ENCODE measurements at regions not wholly inside any gene's neighbourhood (a gene's known extent, or its start where the extent isn't known, plus 50 kb on each side); places are given as distances from the start of the nearest gene placed in this dataset.

GRCh38 chr5:9852671-9853070 is 222.5 kb upstream of the TAS2R1 start:
- CTCF ChIA-PET, result no interaction called here

DNA sequence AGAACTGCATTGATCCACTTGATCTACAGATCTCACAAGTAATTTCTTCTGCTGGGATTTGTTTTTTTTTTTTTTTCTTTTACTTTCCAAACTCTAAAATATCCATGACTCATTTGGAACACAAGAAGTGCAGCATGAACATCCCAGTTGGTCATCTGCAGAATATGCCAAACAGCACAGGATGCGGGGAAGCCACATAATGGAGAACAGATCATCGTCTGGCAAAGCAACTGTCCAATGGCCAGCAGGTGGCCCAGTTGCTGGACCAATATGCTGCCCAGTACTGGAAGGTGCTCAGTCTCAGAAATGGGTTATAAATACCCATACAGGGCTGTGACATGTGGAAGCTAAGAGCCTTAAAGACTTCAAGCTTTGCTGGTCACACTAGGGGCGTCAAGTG is 221.3 kb upstream of the TAS2R1 start:
- Mint-ChIP-seq H3K36me3 (ENCODE audit: low read depth) (no peaks in the 10 kb centered on the region), H3K27ac (no peak overlapping the region), H3K4me1 (ENCODE audit: low read depth) (no peaks in the 10 kb centered on the region), H3K9me3 (ENCODE audit: insufficient read depth) (no peaks in the 10 kb centered on the region), H3K4me3 (no peak overlapping the region), H3K27me3 (ENCODE audit: low read depth) (no peaks in the 10 kb centered on the region)
- POLR2A ChIA-PET, result no interaction called here
- ATAC-seq, result no peak
- CTCF ChIA-PET, result no interaction called here
- no peak for DNase-seq

More at GRCh38 chr5:9852671-9853070, 222.5 kb upstream of the TAS2R1 start:
- no peaks in the 10 kb centered on the region for H3K36me3 Mint-ChIP-seq (ENCODE audit: low read depth)
- DNase-seq (no peak), ATAC-seq (no peak)
- H3K27me3 Mint-ChIP-seq (ENCODE audit: low read depth), result no peaks in the 10 kb centered on the region
- no peaks in the 10 kb centered on the region for H3K4me1 Mint-ChIP-seq (ENCODE audit: low read depth)
- H3K9me3 Mint-ChIP-seq (ENCODE audit: insufficient read depth), result no peaks in the 10 kb centered on the region
- POLR2A ChIA-PET, result no interaction called here
- no peak overlapping the region for H3K4me3 Mint-ChIP-seq
- no peak overlapping the region for H3K27ac Mint-ChIP-seq

DNA sequence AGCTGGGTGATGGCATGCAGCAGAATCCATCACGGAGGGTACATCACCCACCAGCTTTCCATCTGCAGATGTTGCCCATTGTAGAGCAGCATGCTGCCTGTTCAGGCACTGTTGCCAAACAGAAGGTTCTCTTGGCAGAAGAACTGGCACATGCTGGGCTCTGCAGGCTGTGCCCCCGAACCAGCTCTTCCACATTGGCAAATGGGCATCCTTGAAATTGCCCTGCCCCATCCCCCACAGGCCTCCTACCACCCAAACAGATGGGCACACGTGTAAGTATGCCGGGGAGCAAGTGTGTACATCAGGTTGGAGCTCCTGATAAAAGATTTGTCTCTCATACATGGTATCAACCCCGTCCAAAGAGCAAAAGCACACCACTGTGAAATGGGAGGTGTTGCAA is 220.3 kb upstream of the TAS2R1 start:
- Mint-ChIP-seq H3K4me1 (ENCODE audit: low read depth) (no peaks in the 10 kb centered on the region), H3K9me3 (ENCODE audit: insufficient read depth) (no peaks in the 10 kb centered on the region), H3K36me3 (ENCODE audit: low read depth) (no peaks in the 10 kb centered on the region), H3K4me3 (no peak overlapping the region), H3K27me3 (ENCODE audit: low read depth) (no peaks in the 10 kb centered on the region), H3K27ac (no peak overlapping the region)
- DNase-seq (no peak), ATAC-seq (no peak)
- CTCF ChIA-PET, result no interaction called here
- POLR2A ChIA-PET, result no interaction called here

DNA sequence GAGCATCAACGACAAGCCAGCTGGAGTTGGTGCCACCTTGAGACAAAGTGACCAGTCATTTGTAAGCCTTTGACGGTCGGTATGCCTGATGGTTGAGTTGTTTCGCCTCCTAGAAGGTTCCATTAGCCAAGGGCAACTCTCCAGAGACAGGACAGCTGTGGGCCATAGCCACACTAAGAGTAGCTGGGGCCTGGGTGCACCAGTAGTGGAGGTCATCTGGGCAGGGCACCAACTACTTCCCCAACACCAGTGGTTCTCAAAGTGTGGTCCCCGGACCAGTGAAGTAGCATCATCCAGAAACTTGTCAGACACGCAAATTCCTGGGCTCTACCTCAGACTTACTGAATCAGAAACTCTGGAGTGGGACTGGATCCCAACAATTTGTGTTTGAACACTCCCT is 217.5 kb upstream of the TAS2R1 start:
- no peak for ATAC-seq
- Mint-ChIP-seq H3K9me3 (ENCODE audit: insufficient read depth) (no peaks in the 10 kb centered on the region), H3K27ac (no peak overlapping the region), H3K36me3 (ENCODE audit: low read depth) (no peaks in the 10 kb centered on the region), H3K4me3 (no peak overlapping the region), H3K4me1 (ENCODE audit: low read depth) (no peaks in the 10 kb centered on the region), H3K27me3 (ENCODE audit: low read depth) (no peaks in the 10 kb centered on the region)
- POLR2A ChIA-PET, result no interaction called here
- DNase-seq, result no peak
- CTCF ChIA-PET, result no interaction called here

- no peak for DNase-seq
- Mint-ChIP-seq H3K27me3 (ENCODE audit: low read depth) (no peaks in the 10 kb centered on the region), H3K27ac (no peak overlapping the region), H3K4me3 (no peak overlapping the region), H3K36me3 (ENCODE audit: low read depth) (no peaks in the 10 kb centered on the region), H3K9me3 (ENCODE audit: insufficient read depth) (no peaks in the 10 kb centered on the region), H3K4me1 (ENCODE audit: low read depth) (no peaks in the 10 kb centered on the region)
- ChIA-PET POLR2A (no interaction called here), CTCF (no interaction called here)
- no peak for ATAC-seq
Measured at GRCh38 chr5:9845185-9845584, 215.0 kb upstream of the TAS2R1 start.

DNA sequence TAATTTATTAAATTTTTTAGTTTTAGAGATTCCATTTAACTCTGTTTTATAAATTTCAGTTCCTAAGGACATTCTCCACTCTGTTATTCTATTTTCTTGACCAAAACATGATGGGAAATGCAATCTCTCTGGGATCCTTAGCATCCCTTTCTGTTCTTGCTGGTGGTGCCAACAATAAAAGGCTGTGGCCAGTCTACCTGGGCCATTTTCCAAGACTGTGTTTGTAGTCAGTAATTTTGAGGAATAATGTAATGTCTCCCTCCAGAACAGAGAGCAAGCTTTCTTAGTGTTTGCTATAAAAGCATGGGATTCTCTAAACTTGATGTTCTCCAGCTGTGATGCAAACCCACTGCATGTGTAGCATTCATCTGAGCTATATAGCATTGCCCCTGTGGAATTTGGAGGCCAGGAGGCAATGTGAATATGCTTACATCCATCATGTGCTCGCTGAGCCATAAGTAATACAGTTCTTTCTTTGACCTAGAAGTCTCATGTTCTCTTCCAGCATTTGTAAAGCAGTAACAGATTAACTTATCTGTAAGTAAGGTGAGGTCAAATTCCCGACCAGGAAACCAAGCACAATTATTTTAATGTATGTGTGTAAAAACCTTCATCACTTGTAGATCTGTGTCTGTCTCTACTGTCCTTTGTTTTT is 211.5 kb upstream of the TAS2R1 start:
- DNase-seq, result no peak
- no peaks in the 10 kb centered on the region for H3K27me3 Mint-ChIP-seq (ENCODE audit: low read depth)
- ATAC-seq, result no peak
- ChIA-PET CTCF (no interaction called here), POLR2A (no interaction called here)
- H3K36me3 Mint-ChIP-seq (ENCODE audit: low read depth), result no peaks in the 10 kb centered on the region
- H3K27ac Mint-ChIP-seq, result no peak overlapping the region
- no peaks in the 10 kb centered on the region for H3K4me1 Mint-ChIP-seq (ENCODE audit: low read depth)
- H3K4me3 Mint-ChIP-seq, result no peak overlapping the region
- H3K9me3 Mint-ChIP-seq (ENCODE audit: insufficient read depth), result no peaks in the 10 kb centered on the region

DNA sequence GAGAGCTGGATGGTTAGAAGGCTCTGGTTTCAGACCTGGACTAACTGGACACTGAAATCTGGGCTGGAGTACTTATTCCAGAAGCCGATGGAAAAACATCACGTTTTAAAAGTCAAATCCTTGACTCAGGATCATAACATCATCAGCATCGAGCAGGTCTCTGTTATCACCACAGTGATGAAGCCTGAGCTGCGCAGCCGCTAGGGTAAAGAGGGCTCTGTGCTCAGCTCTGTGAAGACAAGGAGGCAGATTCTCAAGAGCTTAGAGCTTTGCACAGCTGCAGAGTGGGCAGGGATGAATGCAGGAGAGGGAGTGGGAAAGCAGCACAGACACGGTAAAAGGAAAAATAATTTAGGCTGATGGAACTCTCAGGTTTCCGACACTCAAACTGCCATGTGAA is 208.8 kb upstream of the TAS2R1 start:
- ATAC-seq, result no peak
- H3K36me3 Mint-ChIP-seq (ENCODE audit: low read depth), result no peaks in the 10 kb centered on the region

GRCh38 chr5:9834871-9835770 is 205.0 kb upstream of the TAS2R1 start:
- Mint-ChIP-seq H3K27me3 (ENCODE audit: low read depth) (no peaks in the 10 kb centered on the region), H3K36me3 (ENCODE audit: low read depth) (no peaks in the 10 kb centered on the region), H3K4me3 (no peak overlapping the region), H3K9me3 (ENCODE audit: insufficient read depth) (no peaks in the 10 kb centered on the region), H3K27ac (no peak overlapping the region), H3K4me1 (ENCODE audit: low read depth) (no peaks in the 10 kb centered on the region)
- POLR2A ChIA-PET, result interaction anchor here (0.7 kb wide), 1 partner anchor 324 kb away, joined by 3 read pairs; no protein-coding TSS in a partner anchor
- no peak for DNase-seq
- no peak for ATAC-seq
- CTCF ChIA-PET, result no interaction called here

More for the DNA sequence above, 208.8 kb upstream of the TAS2R1 start:
- Mint-ChIP-seq H3K4me3 (no peak overlapping the region), H3K9me3 (ENCODE audit: insufficient read depth) (no peaks in the 10 kb centered on the region), H3K4me1 (ENCODE audit: low read depth) (no peaks in the 10 kb centered on the region), H3K27me3 (ENCODE audit: low read depth) (no peaks in the 10 kb centered on the region), H3K27ac (no peak overlapping the region)
- DNase-seq, result no peak
- ChIA-PET POLR2A (no interaction called here), CTCF (no interaction called here)

DNA sequence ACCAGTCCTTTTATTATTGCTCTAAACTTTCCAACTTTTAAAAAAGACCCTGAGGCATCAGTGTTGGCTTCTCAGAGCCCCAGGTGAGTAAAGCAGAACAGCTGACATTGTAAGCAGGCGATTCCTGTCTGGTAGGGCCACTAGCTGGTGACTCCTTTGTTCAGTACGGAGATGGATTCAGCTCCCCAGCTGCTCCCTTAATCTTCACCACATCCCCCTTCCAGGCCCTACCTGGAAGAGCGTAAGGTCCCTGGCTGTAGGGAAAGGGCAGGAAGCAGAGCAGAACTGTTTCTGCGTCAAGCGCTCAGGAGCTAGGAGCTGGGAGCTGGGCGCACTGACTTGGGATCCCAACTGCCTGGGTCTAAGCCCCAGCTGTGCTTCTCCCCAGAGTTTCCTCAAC is 203.7 kb upstream of the TAS2R1 start:
- Mint-ChIP-seq H3K36me3 (ENCODE audit: low read depth) (no peaks in the 10 kb centered on the region), H3K9me3 (ENCODE audit: insufficient read depth) (no peaks in the 10 kb centered on the region), H3K27ac (no peak overlapping the region), H3K4me3 (no peak overlapping the region), H3K4me1 (ENCODE audit: low read depth) (no peaks in the 10 kb centered on the region), H3K27me3 (ENCODE audit: low read depth) (no peaks in the 10 kb centered on the region)
- POLR2A ChIA-PET, result no interaction called here
- DNase-seq (no peak), ATAC-seq (no peak)
- CTCF ChIA-PET, result no interaction called here

GRCh38 chr5:9832921-9833320 is 202.8 kb upstream of the TAS2R1 start:
- Mint-ChIP-seq H3K4me3 (no peak overlapping the region), H3K27me3 (ENCODE audit: low read depth) (no peaks in the 10 kb centered on the region), H3K9me3 (ENCODE audit: insufficient read depth) (no peaks in the 10 kb centered on the region), H3K27ac (no peak overlapping the region), H3K36me3 (ENCODE audit: low read depth) (no peaks in the 10 kb centered on the region), H3K4me1 (ENCODE audit: low read depth) (no peaks in the 10 kb centered on the region)
- no peak for DNase-seq
- CTCF ChIA-PET, result no interaction called here
- no peak for ATAC-seq
- POLR2A ChIA-PET, result no interaction called here

DNA sequence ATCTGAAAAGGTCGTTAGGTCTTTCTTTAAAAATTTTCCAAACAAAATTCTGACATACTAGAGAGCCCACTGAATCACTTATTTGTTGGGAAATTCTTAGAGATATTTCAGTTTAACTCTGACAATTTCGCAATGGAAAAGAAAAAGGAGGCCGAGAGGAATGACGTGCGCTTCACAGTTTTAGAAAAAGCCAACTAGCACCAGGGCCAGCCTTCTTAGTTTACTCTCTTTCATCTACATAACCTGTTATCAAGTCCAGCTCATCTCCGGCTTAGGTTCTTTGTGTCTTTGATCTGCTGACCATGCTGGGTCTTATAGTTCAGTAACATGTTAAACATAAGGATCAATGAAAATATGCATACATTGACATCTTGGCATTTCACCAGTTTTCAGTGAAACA is 201.7 kb upstream of the TAS2R1 start:
- Mint-ChIP-seq H3K27ac (no peak overlapping the region), H3K9me3 (ENCODE audit: insufficient read depth) (no peaks in the 10 kb centered on the region), H3K36me3 (ENCODE audit: low read depth) (no peaks in the 10 kb centered on the region), H3K4me3 (no peak overlapping the region), H3K27me3 (ENCODE audit: low read depth) (no peaks in the 10 kb centered on the region), H3K4me1 (ENCODE audit: low read depth) (no peaks in the 10 kb centered on the region)
- ATAC-seq (no peak), DNase-seq (no peak)
- ChIA-PET POLR2A (no interaction called here), CTCF (no interaction called here)

- no peaks in the 10 kb centered on the region for H3K9me3 Mint-ChIP-seq (ENCODE audit: insufficient read depth)
- ATAC-seq (no peak), DNase-seq (no peak)
- H3K36me3 Mint-ChIP-seq (ENCODE audit: low read depth), result no peaks in the 10 kb centered on the region
- no peak overlapping the region for H3K27ac Mint-ChIP-seq
- H3K27me3 Mint-ChIP-seq (ENCODE audit: low read depth), result no peaks in the 10 kb centered on the region
- H3K4me1 Mint-ChIP-seq (ENCODE audit: low read depth), result no peaks in the 10 kb centered on the region
- ChIA-PET CTCF (no interaction called here), POLR2A (no interaction called here)
- H3K4me3 Mint-ChIP-seq, result no peak overlapping the region
Measured at GRCh38 chr5:9830184-9830583, 200.0 kb upstream of the TAS2R1 start.

- ChIA-PET CTCF (no interaction called here), POLR2A (no interaction called here)
- no peak for DNase-seq
- Mint-ChIP-seq H3K27me3 (ENCODE audit: low read depth) (no peaks in the 10 kb centered on the region), H3K4me3 (no peak overlapping the region), H3K27ac (no peak overlapping the region), H3K4me1 (ENCODE audit: low read depth) (no peaks in the 10 kb centered on the region), H3K36me3 (ENCODE audit: low read depth) (no peaks in the 10 kb centered on the region), H3K9me3 (ENCODE audit: insufficient read depth) (no peaks in the 10 kb centered on the region)
- no peak for ATAC-seq
Measured at GRCh38 chr5:9829621-9830020, 199.5 kb upstream of the TAS2R1 start.
